ENCODE measurements at regions not wholly inside any gene's neighbourhood (a gene's known extent, or its start where the extent isn't known, plus 50 kb on each side); places are given as distances from the start of the nearest gene placed in this dataset.

- DNase-seq (ENCODE audit: low read depth in 2 of 2) = no peak
Measured at GRCh38 chr12:5227708-5228373, 184.2 kb downstream of the KCNA5 start.

DNA sequence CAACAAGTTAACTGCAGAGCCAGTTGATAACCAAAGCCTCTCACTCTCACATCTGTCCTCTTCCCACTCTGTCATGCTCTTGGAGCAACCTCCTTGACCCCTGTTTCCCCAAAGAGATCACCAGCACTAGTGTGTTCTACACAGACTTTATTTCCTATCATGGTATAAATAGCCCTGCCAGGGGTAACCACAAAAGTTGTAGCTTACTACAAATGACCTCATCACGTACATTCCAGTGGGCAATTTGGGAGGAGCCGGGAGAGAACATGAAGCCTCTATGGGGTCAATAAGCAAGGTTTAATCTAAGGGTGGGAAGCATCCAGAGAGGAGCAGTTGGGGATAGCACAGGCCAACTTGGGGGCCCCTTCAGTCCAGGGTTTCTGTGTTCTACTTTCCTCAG, 186.5 kb downstream of the KCNA5 start:
- peak; percentile 40 to 45 for DNase-seq (ENCODE audit: low read depth in 2 of 2)

GRCh38 chr12:5230861-5231260, 187.2 kb downstream of the KCNA5 start:
- DNase-seq (ENCODE audit: low read depth in 2 of 2) = no peak

GRCh38 chr12:5232291-5232690, 188.6 kb downstream of the KCNA5 start:
- DNase-seq (ENCODE audit: low read depth in 2 of 2) = no peak

GRCh38 chr12:5232826-5233500, 189.3 kb downstream of the KCNA5 start:
- DNase-seq (ENCODE audit: low read depth in 2 of 2) = no peak

DNA sequence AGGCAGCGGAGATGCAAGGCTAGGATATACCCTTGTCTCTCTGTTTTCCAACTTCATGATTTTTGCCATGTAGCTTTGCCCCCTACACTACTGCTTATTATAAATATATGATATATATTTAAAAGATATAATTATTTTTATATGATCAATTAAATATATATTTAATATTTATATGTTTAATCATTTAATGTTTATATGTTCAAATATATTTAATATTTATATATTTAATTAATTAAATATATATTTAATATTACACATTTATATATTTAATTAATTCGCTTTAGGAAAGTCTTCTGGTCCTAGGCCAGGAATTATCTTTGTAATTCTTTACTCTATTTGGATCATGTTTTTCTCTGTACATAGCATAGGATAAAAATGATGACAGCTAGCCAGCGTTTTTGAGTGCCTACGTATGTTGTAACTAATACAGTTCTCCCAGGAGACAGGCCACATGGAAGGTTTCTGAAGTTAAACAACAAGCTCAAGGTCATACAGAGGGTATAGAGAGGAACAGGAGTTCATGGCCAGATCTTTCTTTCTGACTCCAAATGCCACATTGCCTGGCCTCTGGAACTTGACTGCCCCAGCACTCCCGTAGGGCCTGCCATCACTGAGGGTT, 192.5 kb downstream of the KCNA5 start:
- no peak for DNase-seq (ENCODE audit: low read depth in 2 of 2)

GRCh38 chr12:5242440-5242839, 189.5 kb upstream of the NTF3 start:
- DNase-seq (ENCODE audit: low read depth in 2 of 2) = no peak

GRCh38 chr12:5243014-5243413, 188.9 kb upstream of the NTF3 start:
- DNase-seq (ENCODE audit: low read depth in 2 of 2) = no peak

DNA sequence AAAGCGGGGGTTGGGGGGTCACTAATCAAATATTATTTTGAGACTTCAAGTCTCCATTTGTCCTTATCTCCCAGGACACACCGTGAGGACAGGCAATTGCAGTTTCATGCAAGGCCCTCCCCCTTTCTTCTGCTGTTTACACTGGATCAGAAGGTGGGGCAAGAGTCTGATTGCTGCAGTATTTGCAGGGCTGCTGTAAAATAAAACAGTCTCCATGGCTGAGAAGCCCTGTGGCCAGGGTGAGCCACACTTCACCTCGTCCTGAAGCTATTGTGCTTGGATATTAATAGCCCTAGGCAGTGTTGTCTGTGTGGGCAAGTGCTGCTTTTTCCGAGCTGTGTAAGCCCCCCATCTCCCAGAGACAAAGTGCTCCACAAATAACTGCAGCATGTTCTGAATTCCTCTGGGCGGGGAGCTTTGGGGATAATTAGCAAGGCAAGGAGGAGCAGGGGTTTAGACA, 187.4 kb upstream of the NTF3 start:
- no peak for DNase-seq (ENCODE audit: low read depth in 2 of 2)

GRCh38 chr12:5246196-5246595, 185.7 kb upstream of the NTF3 start:
- no peak for DNase-seq (ENCODE audit: low read depth in 2 of 2)

GRCh38 chr12:5247144-5247543, 184.8 kb upstream of the NTF3 start:
- DNase-seq (ENCODE audit: low read depth in 2 of 2) = no peak

DNA sequence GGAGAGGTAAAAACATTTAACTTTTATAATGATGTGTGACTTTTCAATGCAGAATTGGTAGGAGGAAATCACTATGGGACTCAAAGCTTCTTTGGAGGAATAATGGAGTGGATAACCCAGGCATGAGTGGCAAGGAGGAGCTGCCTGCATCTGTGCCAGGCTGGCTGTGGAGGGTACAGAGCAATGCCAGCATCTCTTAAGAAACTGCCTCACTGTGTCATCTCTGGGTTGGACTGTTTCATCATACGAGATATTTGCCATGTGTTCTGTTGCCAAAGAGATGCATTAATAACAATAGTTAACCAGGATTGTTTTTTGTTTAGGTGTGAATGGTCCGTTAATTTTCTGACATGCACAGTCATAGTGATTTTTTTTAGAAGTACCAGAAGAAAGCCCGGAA, 183.7 kb upstream of the NTF3 start:
- no peak for DNase-seq (ENCODE audit: low read depth in 2 of 2)

GRCh38 chr12:5248999-5249526, 182.8 kb upstream of the NTF3 start:
- DNase-seq (ENCODE audit: low read depth in 2 of 2) = no peak

GRCh38 chr12:5251092-5251491, 180.8 kb upstream of the NTF3 start:
- DNase-seq (ENCODE audit: low read depth in 2 of 2) = no peak

GRCh38 chr12:5251786-5252185, 180.1 kb upstream of the NTF3 start:
- DNase-seq (ENCODE audit: low read depth in 2 of 2) = no peak

- no peak for DNase-seq (ENCODE audit: low read depth in 2 of 2)
Measured at GRCh38 chr12:5254703-5255102, 177.2 kb upstream of the NTF3 start.

DNA sequence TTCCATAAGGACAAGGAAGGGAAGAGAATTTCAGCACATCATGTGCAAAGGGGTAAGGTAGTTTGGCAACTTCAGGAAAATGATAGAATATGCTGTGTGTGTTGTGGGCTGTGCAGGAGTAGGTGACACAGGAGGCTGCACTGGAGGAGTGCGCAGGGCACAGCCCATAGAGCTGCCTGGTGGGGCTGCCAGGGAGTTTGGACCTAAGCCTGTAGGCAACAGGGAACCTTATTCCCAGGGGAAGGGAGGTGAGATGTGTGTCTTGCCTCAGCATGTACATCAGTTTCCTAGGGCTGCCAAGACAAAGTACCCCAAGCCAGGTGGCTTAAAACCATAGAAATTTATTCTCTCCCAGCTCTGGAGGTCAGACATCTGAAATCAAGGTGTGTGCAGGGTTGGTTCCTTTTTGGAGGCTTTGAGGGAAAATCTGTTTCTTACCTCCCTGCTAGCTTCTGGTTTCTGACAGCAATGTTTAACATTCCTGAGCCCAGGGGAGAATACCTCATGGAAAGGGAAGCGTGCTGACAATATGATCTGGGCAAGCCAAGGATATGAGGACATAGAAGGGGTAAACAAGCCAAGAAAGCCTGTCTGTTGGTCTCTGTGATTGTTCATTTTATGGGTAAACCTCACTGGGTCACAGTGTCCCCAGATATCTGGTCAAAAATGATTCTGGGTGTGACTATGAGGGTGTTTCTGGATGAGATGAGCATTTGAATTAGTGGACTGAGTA, 174.0 kb upstream of the NTF3 start:
- DNase-seq (ENCODE audit: low read depth in 2 of 2) = no peak

DNA sequence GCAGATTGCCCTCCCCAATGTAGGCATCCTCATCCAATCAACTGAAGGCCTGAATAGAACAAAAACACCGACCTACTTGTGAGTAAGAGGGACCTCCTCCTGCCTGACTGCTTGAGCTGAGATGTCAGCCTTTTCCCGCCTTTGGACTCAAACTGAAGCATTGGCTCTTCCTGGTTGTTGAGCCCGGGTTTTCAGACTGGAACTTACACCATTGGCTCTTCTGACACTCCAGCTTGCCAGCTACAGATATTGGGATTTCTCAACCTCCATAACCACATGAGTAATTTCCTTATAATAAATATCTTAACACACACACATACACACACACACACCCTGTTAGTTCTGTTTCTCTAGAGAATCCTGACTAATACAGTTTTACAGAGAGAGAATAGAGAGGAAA, 173.4 kb upstream of the NTF3 start:
- DNase-seq (ENCODE audit: low read depth in 2 of 2) = peak; percentile 94 to 96

GRCh38 chr12:5258926-5259325, 173.0 kb upstream of the NTF3 start:
- DNase-seq (ENCODE audit: low read depth in 2 of 2) = no peak

DNA sequence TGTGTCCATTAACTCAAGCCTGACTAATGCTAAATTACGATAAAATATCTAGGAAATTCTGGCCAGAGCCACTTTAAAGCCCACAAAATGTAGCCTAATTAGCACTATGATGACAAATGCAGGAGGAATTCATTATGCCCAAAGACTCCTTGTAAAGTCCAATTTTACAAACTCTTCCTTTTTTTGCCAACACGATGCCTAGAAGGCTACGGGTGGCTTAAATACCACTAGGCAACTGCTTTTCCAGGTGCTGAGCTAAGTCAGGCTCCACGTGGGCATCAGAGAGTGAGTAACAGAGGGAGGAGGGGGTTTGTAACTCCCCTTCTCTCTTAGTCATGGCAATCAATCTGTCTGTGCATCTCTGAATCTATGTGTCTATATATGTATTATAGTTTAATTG, 172.4 kb upstream of the NTF3 start:
- no peak for DNase-seq (ENCODE audit: low read depth in 2 of 2)

- DNase-seq (ENCODE audit: low read depth in 2 of 2) = no peak
Measured at GRCh38 chr12:5260086-5260485, 171.8 kb upstream of the NTF3 start.

GRCh38 chr12:5260591-5261086, 171.3 kb upstream of the NTF3 start:
- no peak for DNase-seq (ENCODE audit: low read depth in 2 of 2)

Data from fibroblast of skin of left biceps (primary cell).